Sciatic nerve (tissue), 2 donors: ENCODE measurements at regions not wholly inside any gene's neighbourhood (a gene's known extent, or its start where the extent isn't known, plus 50 kb on each side); places are given as distances from the start of the nearest gene placed in this dataset.
A peak's percentile ranks its signal among the peaks of the same experiment; 100 is the strongest.
"Not testable (repeated sequence)": the region's sequence is repeated elsewhere in the genome, so short reads cannot be mapped to it uniquely, and the experiment has no call there.

Experiments
- ATAC-seq: fragments of 200-7000 bp; cut with Tn5 transposase; one replicate; pipeline ENCODE4 v1.9.1; 2020; ENCODE audit warnings: mild to moderate bottlenecking, moderate library complexity
- DNase-seq: peaks from one replicate; pipeline ENCODE4 v3.0.0-alpha.2; 2020; ENCODE audit warnings: low spot score
- intact Hi-C: fragments of 100-400 bp; cut with DNase I; formaldehyde crosslinking; loops from one replicate; pipeline ENCODE4 v1.14.2; 2022
- donor health status: DM: no; HTN: no; CAD: no.
- donor health status: DM: no; HTN: no; CAD: no.

DNA sequence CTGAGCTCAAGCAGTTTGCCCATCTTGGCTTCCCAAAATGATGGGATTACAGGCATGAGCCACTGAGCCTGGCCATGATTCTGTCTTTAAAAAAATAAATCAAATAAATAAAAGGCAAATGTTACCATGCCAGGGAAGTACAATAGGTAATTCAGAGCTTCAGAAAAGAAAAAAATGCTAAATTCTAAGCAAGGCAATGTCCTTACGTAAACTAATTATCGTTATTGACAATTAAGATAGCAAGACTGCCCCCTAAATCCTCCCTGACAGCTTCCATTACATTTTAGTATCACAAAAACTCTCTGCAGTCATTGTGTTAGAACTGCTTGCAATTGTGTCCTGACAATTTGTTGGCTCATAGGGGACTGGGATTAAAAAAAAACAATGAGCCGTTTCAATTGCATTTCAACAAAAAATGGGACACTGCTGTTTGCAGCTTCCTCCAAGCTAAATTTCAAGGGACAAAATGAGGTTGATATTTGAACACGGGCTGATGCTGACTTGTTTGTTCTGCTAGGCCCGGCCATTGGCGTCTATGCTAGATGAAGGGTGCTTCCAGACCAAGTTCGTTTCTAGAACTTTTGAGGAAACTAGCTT lies 88.9 kb downstream of the MOGAT1 start:
- intact Hi-C loops = no loop called here
- no peak for DNase-seq
- no peak for ATAC-seq

DNA sequence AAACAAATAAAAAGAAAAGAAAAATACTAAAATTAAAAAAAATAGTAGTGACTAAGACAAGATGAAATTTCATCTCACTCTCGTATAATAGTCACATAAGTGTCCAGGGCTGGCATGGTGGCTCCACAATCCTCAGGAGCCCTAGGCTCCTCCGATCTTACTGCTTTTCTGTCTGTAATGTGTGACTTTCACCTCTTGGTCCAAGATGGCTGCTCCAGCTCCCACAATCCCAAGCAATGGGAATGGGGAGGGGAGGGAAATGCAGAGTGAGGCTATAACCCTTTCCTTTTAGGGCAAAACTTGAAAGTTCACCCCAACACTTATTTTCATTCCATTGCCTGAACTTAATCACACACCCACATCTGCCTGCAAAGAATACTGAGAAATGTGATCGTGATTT lies 90.4 kb downstream of the MOGAT1 start:
- intact Hi-C loops = no loop called here
- ATAC-seq (no peak), DNase-seq (no peak)

DNA sequence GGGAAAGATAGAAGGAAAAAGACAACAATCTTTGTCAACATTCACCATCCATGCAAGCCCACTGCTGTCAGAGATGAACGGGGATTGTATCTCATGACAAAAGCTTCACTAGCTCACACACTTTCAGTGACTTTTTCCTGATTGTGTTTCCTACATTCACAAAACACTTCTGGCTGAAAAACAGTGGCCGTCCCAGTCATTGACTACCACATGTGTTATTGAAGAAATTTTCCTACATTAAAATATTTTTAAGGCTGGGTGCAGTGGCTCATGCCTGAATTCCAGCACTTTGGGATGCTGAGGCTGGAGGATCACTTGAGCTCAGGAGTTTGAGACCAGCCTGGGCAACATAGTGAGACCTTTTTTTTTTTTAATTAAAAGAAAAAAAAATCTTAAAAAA lies 90.9 kb downstream of the MOGAT1 start:
- ATAC-seq (no peak), DNase-seq (no peak)
- intact Hi-C loops = no loop called here

DNA sequence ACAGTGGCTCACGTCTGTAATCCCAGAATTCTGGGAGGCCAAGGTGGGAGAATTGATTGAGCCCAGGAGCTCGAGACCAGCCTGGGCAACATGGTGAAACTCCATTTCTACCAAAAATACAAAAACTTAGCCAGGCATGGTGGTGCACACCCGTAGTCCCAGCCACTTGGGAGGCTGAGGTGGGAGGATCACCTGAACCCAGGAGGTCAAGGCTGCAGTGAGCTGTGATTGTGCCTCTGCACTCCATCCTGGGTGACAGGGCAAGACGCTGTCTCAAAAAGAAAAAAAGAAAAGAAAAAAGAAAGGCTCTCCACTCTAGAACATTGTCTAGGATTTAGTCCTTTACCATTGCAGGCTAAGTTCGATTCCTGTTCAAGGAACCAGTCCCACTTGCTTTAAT lies 94.4 kb downstream of the MOGAT1 start:
- intact Hi-C loops, ATAC-seq, DNase-seq: not testable (repeated sequence)

DNA sequence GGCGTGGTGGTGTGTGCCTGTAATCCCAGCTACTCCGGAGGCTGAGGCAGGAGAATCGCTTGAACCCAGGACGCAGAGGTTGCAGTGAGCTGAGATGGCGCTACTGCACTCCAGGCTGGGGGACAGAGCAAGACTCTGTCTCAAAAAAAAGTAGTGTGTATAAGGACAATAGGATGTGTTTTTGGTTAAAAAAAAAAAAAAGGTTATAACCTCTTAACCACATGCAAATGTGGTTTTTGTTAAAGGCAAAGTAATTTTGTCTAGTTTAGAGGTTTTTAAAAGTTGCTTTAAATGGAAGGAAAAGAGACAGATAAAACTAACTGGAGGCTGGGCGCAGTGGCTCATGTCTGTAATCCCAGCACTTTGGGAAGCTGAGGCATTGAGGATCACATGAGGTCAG lies 92.8 kb upstream of the ACSL3 start:
- intact Hi-C loops, ATAC-seq, DNase-seq: not testable (repeated sequence)

DNA sequence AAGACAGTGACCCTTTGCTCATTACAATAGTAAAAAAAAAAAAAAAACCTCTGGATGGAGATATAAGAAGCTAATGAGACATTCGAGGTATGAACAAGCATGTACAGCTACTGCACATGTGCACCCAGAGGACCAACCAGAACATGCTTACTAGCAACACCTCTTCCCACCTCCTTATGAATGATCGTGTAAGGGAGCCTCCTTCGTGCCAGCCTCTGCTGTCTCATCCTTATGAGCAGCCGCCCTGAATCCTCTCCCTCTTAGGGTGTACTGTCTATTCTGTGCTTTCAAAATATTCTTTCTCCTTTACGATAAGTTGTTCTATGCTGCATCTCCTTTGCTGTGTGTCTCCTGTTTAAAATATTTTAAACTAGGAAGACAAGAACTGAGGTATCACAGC lies 91.4 kb upstream of the ACSL3 start:
- ATAC-seq (no peak), DNase-seq (no peak)
- intact Hi-C loops = no loop called here

DNA sequence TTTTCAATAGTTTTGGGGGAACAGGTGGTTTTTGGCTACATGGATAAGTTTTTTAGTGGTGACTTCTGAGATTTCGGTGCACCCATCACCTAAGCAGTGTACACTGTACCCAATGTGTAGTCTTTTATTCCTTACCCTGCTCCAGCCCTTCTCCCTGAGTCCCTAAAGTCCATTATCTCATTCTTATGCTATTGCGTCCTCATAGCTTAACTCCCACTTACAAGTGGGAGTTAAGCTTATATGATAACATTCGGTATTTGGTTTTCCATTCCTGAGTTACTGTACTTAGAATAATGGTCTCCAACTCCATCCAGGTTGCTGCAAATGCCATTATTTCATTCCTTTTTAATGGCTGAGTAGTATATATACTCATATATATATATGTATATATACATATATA lies 90.9 kb upstream of the ACSL3 start:
- intact Hi-C loops = no loop called here
- DNase-seq = no peak
- no peak for ATAC-seq

DNA sequence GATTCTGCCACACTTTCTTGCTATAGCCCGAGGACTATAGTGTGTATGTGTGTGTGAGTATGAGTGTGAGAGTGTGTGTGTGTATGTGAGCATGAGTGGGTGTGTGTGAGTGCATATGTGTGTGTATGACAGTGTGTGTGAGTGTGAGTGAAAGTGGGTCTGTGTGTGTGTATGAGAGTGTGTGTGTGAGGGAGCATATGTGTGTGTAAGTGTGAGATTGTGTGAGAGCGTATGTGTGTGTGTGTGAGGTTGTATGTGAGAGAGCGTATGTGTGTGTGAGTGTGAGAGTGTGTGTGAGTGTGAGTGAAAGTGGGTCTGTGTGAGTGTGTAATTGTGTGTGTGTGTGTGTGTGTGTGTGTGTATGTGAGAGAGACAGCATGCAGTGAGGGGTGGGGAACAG lies 89.0 kb upstream of the ACSL3 start:
- DNase-seq = no peak
- intact Hi-C loops = no loop called here
- ATAC-seq = no peak

DNA sequence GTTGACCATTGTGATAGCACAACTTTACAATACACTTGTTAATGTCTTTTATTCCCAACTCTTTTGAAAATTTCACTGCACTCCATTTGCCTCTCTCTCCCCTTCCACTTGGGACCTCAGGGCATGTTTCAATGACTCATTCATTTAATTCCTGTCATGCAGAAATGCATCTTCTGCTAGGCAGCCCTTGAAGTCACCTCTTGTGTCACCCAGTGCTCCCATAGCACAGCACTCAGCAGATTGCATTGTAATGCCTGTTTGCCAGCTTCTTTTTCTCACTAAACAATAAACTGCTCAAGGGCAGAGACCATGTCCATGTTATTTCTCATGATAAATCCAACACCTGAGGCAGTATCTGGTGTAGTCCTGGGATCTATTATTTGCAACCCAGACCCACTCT lies 85.9 kb upstream of the ACSL3 start:
- ATAC-seq (no peak), DNase-seq (no peak)
- intact Hi-C loops = no loop called here

DNA sequence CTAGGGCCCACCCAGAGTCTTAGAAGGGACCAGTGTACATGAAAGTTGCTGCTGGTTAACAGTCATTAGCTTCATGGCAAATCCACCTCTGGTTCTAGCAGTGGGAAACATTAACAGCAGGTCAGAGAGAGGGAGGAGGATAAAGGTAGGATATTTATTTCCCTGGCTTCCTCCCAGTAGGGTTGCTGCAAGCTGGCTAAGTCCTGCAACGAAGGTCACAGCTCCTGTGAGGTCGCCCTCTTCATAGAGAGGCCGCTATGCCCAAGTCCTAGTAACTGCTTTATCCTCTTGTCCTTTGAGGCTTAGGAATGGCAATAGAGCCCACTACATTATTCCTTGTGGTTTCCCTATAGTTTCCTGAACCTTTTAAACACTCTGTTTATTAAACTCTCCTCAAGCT lies 84.0 kb upstream of the ACSL3 start:
- no peak for ATAC-seq
- intact Hi-C loops = no loop called here
- no peak for DNase-seq

DNA sequence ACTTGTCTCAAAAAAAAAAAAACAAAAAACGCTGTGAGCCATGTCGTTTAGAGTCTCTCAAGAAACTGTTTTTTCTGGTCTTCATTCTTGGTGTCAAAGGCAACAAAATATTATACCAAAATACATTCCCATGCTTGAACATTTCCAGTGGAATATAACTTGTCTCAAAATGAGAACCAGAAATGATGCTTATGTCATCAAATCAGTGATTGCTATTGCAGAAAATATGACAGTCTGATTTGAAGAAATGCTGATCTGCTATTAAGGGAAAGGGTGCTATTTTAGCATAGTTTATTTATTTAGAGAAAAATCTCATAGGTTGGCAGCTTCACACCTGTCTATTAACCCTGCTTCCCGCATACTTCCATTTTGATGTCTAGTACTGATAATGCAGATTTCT lies 82.4 kb upstream of the ACSL3 start:
- no peak for ATAC-seq
- intact Hi-C loops = no loop called here
- no peak for DNase-seq

DNA sequence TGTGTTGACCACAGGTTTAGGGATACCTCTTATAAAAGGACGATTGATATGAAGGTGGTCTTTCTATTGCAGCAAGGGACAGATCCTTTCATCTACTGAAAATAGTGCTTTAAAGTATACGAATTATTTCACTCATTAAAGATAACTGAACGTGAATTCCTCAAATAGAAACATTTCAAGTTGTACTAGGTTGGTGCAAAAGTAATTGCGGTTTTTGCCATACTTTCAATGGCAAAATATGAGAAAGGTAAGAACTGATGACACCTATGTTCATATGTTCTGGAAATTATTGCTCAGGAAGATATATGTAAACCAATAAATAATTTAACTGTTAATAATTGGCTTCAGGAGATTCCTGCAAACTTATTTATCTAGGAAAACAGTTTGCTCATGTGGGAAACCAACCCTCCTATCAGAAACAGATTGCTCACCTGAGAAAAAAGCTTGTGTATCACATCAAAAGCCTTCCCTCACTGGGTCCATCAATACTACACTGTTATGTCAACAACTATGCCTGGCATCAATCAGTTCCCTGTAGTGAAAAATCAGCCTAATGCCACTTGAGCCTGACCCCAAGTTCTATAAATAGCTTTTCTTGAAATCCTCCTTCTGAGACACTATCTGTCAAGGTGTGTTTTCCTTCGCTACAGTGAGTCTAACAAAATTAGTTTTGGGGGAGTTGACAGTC lies 81.5 kb upstream of the ACSL3 start:
- intact Hi-C loops = no loop called here
- ATAC-seq = no peak
- no peak for DNase-seq

DNA sequence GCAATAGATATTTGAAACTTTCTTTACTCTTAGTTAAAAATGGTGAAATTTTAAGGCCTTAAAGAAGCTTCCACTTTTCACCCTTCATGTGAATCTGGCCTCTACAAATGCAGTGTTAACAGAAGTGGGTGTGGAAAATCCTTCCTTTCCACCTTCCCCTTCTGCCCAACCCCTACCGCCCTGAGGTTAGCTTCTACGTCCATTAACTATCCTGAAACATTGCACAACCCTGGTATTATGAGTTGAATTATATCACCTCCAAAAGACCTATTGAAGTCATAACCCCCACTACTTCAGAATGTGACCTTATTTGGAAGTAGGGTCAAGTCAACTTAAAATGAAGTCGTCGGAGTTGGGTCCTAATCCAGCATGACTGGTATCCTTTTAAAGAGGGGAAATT lies 80.8 kb upstream of the ACSL3 start:
- no peak for ATAC-seq
- intact Hi-C loops = no loop called here
- DNase-seq = no peak

DNA sequence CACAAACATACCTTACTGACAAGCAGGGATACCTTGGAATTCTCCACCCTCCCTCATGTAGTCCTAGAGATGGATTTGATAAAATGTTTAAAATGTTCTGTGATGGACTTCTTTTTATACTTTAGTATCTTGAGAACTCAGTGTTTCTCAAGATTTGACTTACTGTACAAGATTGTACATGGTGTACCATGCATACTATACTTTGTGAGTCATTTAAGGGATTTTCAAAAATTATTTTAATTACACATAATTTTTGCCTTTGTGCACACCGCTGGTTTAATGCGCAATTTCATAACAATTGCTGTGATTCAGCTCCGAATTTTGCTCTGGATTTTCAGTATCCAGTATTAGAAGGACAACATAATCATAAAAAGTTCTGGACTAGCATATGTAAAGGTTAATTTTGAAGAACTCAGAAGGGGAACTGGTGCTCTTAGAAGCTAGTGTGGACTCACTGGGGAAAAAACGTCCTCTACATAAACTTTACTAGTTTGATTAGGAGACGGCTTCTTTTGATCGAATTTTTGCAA lies 78.6 kb upstream of the ACSL3 start:
- DNase-seq (no peak), ATAC-seq (no peak)
- intact Hi-C loops = no loop called here

DNA sequence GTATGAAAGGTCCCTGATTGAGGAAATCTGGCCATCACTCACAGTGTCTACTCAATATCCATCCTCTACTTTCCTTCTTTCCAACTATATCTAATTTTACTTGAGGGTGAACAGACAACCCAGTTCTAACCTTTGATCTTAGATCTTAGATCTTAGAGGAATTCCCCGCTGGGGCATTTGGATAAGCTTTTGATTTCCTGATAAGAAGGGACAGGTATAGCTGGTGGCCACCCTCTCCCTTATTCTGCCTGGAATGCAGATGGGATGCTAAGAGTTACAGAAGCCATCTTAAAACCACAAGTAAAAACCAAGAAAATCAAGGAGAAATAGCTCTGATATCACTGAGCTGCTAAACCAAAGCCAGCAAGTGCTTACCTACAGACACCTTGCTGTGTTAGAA lies 77.2 kb upstream of the ACSL3 start:
- DNase-seq = no peak
- intact Hi-C loops = no loop called here
- ATAC-seq = no peak

DNA sequence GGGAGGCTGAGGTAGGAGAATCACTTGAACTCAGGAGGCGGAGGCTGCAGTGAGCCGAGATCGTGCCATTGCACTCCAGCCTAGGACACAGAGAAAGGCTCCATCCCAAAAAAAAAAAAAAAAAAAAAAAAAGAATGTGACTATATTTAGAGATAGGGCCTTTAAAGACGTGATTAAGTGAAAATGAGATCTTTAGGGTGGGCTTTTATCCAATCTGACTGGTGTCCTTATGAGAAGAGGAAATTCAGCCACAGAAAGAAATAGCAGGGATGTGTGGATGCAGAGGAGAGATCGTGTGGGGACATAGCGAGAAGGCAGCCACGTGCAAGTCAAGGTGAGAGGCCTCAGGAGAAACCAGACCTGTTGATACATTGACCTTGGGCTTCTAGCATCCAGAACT lies 69.9 kb upstream of the ACSL3 start:
- DNase-seq = no peak
- ATAC-seq = no peak
- intact Hi-C loops = no loop called here

DNA sequence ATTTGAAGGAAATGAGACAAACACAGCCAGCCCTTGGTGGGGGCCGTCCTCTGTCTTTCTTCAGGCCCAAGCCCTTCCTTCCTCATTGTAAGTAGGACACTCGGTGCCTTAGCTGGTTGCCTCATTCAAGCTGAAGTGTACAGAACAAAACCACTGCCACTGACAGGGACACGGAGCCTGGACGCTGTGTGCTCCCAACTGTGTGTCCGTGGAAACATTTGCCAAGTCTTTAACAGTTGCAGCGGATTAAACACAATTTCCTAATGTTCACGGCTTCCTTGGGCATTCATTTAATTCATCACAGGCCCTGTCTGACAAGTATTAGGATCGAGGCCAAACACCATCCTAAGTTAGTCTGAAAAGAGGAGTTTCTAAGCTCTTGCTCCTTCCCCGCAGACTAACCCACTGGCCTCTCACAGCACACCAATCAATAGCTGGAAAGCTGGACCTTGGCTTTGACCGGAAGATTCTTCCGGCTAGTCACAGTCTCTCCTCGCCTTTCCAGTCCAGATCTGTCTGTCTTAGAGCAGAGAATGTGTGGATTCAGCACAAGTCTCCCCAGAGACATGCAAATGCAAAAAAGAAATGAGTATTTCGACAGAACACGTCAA lies 68.7 kb upstream of the ACSL3 start:
- intact Hi-C loops = no loop called here
- no peak for DNase-seq
- ATAC-seq = peak; percentile 62

DNA sequence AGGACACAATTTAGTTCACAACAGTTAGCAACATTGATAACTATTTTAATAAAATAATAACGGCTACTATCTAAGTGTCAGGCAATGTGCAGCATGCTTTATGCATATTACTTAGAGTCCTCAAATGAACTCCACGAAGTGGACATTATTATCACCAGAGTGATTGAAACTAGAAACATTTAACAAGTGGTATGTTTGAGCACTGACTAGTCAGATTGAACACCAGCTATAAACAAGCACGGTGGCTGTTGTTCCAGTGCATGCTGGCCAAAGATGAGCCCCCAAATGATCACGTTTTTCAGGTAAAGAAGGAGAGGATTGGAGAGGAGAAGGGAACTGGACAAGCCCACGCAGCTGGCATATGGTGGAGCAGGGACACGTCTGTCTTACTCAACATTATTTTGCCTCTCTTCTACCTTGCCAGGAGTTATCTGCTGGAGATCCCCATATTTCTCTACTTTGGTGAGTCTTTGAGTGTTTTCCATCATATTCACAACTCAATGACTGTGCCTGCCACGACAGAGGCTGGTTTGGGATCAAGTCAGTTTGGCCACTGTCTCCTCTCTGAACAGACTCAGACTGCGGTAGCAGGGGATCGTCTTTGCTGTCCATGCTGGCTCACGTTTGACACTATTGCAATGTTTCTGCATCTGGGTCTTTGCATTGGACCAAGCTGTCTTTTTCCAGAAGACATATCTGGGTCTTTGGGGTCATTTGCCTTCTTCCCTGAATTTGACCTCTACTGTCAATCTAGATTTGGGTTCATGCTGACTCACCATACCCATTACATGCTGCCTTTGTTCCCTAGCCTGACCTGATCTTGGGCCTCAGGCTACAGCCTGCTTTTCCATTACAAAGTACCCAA lies 66.0 kb upstream of the ACSL3 start:
- ATAC-seq = no peak

DNA sequence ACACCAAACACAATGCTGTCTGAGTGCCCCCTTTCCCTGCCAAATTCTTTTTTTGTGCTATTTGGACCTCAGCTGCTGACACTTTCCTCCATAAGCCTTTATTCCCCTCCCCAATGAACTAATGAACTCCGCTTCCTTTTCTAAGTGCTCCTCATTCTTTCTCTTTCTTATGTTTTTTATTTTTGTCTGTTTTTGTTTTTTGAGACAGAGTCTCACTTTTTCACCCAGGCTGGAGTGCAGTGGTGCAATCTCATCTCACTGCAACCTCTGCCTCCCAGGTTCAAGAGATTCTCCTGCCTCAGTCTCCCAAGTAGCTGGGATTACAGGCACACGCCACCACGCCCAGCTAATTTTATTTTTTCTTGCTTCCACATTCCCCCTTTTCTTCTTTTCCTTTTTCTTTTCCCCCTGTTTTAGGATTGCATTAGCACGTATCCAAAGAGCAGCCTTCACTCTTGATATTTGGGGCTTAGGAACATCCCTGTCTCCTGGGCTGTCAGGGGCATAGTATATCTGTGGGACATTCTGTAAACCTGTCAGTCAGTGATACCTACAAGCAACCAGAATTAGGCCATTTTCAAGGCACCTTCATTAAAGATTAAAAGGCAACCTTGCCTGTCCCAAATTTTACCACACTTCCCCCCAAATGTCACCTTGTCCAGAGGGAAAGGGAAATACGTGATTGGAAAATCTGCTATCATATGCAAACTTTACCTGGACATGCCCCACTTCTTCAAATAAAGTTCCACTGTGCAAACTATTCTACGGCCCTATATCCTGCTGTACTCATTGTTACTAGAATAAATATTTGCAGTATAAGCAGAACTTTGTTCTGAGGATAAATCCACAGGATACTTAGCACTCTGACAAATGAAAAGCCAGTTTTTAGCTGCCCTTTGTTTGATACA lies 65.1 kb upstream of the ACSL3 start:
- intact Hi-C loops = no loop called here
- ATAC-seq = no peak
- no peak for DNase-seq

More for the DNA sequence above, 66.0 kb upstream of the ACSL3 start:
- no peak for DNase-seq
- intact Hi-C loops = no loop called here
